ENCODE measurements at regions not wholly inside any gene's neighbourhood (a gene's known extent, or its start where the extent isn't known, plus 50 kb on each side); places are given as distances from the start of the nearest gene placed in this dataset.
"Not testable (repeated sequence)": the region's sequence is repeated elsewhere in the genome, so short reads cannot be mapped to it uniquely, and the experiment has no call there.

GRCh38 chr13:110044551-110045111, 258.2 kb upstream of the IRS2 start:
- DNase-seq (ENCODE audit: low spot score), result no peak

- DNase-seq (ENCODE audit: low spot score), result no peak
These were observed 256.0 kb upstream of the IRS2 start for GRCh38 chr13:110042253-110042950.

- not testable (repeated sequence) for DNase-seq (ENCODE audit: low spot score)
These were observed 255.3 kb upstream of the IRS2 start for GRCh38 chr13:110041638-110042037.

GRCh38 chr13:110037925-110038573, 251.7 kb upstream of the IRS2 start:
- no peak for DNase-seq (ENCODE audit: low spot score)

GRCh38 chr13:110036060-110036459, 249.7 kb upstream of the IRS2 start:
- no peak for DNase-seq (ENCODE audit: low spot score)

GRCh38 chr13:110034031-110034549, 247.7 kb upstream of the IRS2 start:
- DNase-seq (ENCODE audit: low spot score), result no peak

- no peak for DNase-seq (ENCODE audit: low spot score)
These were observed 246.6 kb upstream of the IRS2 start for GRCh38 chr13:110032969-110033368.

- DNase-seq (ENCODE audit: low spot score), result no peak
These were observed 244.1 kb upstream of the IRS2 start for GRCh38 chr13:110030394-110030928.

- no peak for DNase-seq (ENCODE audit: low spot score)
These were observed 242.6 kb upstream of the IRS2 start for GRCh38 chr13:110028838-110029621.

GRCh38 chr13:110028311-110028710, 241.9 kb upstream of the IRS2 start:
- DNase-seq (ENCODE audit: low spot score), result no peak

- no peak for DNase-seq (ENCODE audit: low spot score)
These were observed 241.3 kb upstream of the IRS2 start for GRCh38 chr13:110027470-110028240.

GRCh38 chr13:110024645-110024980, 238.2 kb upstream of the IRS2 start:
- no peak for DNase-seq (ENCODE audit: low spot score)

- DNase-seq (ENCODE audit: low spot score), result no peak
These were observed 237.6 kb upstream of the IRS2 start for GRCh38 chr13:110023729-110024644.

- DNase-seq (ENCODE audit: low spot score), result no peak
These were observed 231.6 kb upstream of the IRS2 start for GRCh38 chr13:110018009-110018408.

GRCh38 chr13:110017379-110017778, 231.0 kb upstream of the IRS2 start:
- no peak for DNase-seq (ENCODE audit: low spot score)

- no peak for DNase-seq (ENCODE audit: low spot score)
These were observed 228.9 kb upstream of the IRS2 start for GRCh38 chr13:110015253-110015652.

GRCh38 chr13:110014719-110015118, 228.3 kb upstream of the IRS2 start:
- no peak for DNase-seq (ENCODE audit: low spot score)

GRCh38 chr13:110012102-110012739, 225.8 kb upstream of the IRS2 start:
- DNase-seq (ENCODE audit: low spot score), result no peak

GRCh38 chr13:110010404-110011138, 224.2 kb upstream of the IRS2 start:
- no peak for DNase-seq (ENCODE audit: low spot score)

All from left forelimb (tissue), 1 donor.